Osteoblast (primary cell): ENCODE measurements at regions not wholly inside any gene's neighbourhood (a gene's known extent, or its start where the extent isn't known, plus 50 kb on each side); places are given as distances from the start of the nearest gene placed in this dataset.

ENCODE experiments used
- DNase-seq: peaks from one replicate; pipeline ENCODE4 v3.0.0; 2011; ENCODE audit warnings: low spot score, mixed read lengths; ENCODE audit not compliant: insufficient read length; ENCODE audit errors: missing footprints
- H2AFZ ChIP-seq: 2 replicates; pipeline ENCODE4 v1.6.0; 2011; ENCODE audit warnings: mild to moderate bottlenecking, low read length
- H3K27ac ChIP-seq: 2 replicates; pipeline ENCODE4 v1.5.1; 2011; ENCODE audit warnings: mild to moderate bottlenecking, low read depth, low read length, moderate library complexity
- H3K27me3 ChIP-seq: 2 replicates; pipeline ENCODE4 v1.6.0; 2012; ENCODE audit warnings: mild to moderate bottlenecking, control low read depth, inconsistent platforms, low read length, moderate library complexity; ENCODE audit not compliant: insufficient read depth
- H3K36me3 ChIP-seq: 2 replicates; pipeline ENCODE4 v1.5.1; 2011; ENCODE audit warnings: mild to moderate bottlenecking, low read length, control low read depth, moderate library complexity; ENCODE audit not compliant: insufficient read depth
- H3K4me1 ChIP-seq: 2 replicates; pipeline ENCODE4 v1.5.1; 2011; ENCODE audit warnings: mild to moderate bottlenecking, low read length, control low read depth, moderate library complexity; ENCODE audit not compliant: insufficient read depth
- H3K4me2 ChIP-seq: 2 replicates; pipeline ENCODE4 v1.6.0; 2011; ENCODE audit warnings: mild to moderate bottlenecking, low read length; ENCODE audit not compliant: insufficient read depth
- H3K4me3 ChIP-seq: fragments of 200-600 bp; sonication (generic); 3 replicates; pipeline ENCODE4 v1.5.1; 2012; ENCODE audit warnings: mild to moderate bottlenecking, low read length, inconsistent platforms; ENCODE audit not compliant: insufficient read depth
- H3K79me2 ChIP-seq: 2 replicates; pipeline ENCODE4 v1.6.0; 2012; ENCODE audit warnings: mild to moderate bottlenecking, low read length, control low read depth, inconsistent platforms; ENCODE audit not compliant: insufficient read depth
- H3K9me3 ChIP-seq: 2 replicates; pipeline ENCODE4 v1.5.1; 2011; ENCODE audit warnings: low read depth, low read length, control low read depth
- H4K20me1 ChIP-seq: 2 replicates; pipeline ENCODE4 v1.6.0; 2012; ENCODE audit warnings: mild to moderate bottlenecking, low read length, control low read depth; ENCODE audit not compliant: insufficient read depth
- TF ChIP-seq, protein P1 (sequence below): IDR thresholded peaks from 2 replicates; pipeline ENCODE4 v1.5.1; 2011; ENCODE audit warnings: mild to moderate bottlenecking, low read depth, low read length, moderate library complexity; ENCODE audit errors: extremely low read depth

- DNase-seq: peak; percentile 18
- no peak overlapping the region for H3K27ac ChIP-seq
- H3K4me1 ChIP-seq: peaks cover 4% of the 10 kb centered on the region
Measured at GRCh38 chr3:191123231-191123630, 75.8 kb upstream of the OSTN start.

GRCh38 chr3:191120447-191121298 lies 78.4 kb upstream of the OSTN start:
- H2AFZ ChIP-seq: no peak overlapping the region
- H3K36me3 ChIP-seq: no peaks in the 10 kb centered on the region
- H4K20me1 ChIP-seq: no peaks in the 10 kb centered on the region
- no peak overlapping the region for H3K4me3 ChIP-seq
- no peaks in the 10 kb centered on the region for H3K27me3 ChIP-seq
- no peaks in the 10 kb centered on the region for H3K9me3 ChIP-seq
- H3K4me2 ChIP-seq: no peak overlapping the region
- H3K4me1 ChIP-seq: peaks cover 4% of the 10 kb centered on the region
- TF ChIP-seq, protein P1, sequence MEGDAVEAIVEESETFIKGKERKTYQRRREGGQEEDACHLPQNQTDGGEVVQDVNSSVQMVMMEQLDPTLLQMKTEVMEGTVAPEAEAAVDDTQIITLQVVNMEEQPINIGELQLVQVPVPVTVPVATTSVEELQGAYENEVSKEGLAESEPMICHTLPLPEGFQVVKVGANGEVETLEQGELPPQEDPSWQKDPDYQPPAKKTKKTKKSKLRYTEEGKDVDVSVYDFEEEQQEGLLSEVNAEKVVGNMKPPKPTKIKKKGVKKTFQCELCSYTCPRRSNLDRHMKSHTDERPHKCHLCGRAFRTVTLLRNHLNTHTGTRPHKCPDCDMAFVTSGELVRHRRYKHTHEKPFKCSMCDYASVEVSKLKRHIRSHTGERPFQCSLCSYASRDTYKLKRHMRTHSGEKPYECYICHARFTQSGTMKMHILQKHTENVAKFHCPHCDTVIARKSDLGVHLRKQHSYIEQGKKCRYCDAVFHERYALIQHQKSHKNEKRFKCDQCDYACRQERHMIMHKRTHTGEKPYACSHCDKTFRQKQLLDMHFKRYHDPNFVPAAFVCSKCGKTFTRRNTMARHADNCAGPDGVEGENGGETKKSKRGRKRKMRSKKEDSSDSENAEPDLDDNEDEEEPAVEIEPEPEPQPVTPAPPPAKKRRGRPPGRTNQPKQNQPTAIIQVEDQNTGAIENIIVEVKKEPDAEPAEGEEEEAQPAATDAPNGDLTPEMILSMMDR: no peak
- no peaks in the 10 kb centered on the region for H3K79me2 ChIP-seq
- DNase-seq: no peak
- no peak overlapping the region for H3K27ac ChIP-seq

More at GRCh38 chr3:191123231-191123630, 75.8 kb upstream of the OSTN start:
- no peak overlapping the region for H3K4me2 ChIP-seq
- H3K27me3 ChIP-seq: no peaks in the 10 kb centered on the region
- no peak overlapping the region for H2AFZ ChIP-seq
- H3K4me3 ChIP-seq: no peak overlapping the region
- no peaks in the 10 kb centered on the region for H3K9me3 ChIP-seq
- H3K36me3 ChIP-seq: no peaks in the 10 kb centered on the region
- no peaks in the 10 kb centered on the region for H3K79me2 ChIP-seq
- TF ChIP-seq, protein P1: no peak
- no peaks in the 10 kb centered on the region for H4K20me1 ChIP-seq

DNA sequence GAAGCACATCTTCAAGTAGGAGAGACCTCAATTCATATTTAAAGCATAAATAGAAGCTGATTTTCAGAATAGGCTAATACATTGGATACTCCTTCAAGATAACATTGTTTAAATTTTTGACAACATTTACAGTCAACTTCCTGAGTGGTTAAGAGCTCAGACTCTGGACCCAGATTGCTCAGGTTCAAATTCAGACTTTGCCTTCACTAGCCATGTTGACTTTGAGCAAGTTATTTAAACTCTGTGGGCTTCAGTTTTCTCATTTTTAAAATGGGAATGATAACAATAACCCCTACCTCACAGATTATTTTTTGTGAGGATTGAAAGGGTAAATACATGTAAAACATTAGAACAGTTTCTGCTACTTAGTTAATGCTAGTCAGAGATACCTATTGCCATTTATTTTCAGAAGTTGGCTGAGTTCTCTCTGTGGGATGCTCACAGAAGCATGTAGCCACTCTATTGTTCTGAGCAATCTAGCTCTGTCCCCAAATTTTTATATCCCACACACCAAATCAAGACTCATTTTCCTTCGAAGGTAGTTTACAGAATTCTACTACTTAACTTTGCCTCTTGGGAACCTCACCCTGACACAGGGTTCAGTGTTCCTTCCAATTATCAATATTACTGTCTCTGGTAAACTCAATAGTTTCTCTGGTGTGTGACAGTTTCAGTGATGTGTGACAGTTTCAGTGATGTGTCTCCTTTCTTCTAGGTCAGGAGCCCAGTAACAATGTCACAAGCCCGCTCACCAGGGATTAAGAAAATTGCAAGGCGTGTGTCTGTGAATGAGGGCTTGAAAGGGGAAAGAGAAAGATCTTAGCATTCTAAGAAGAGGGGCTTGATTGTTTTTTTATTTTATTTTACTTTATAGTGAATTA lies 79.4 kb upstream of the OSTN start:
- Histone ChIP-seq H3K27ac (no peak overlapping the region), H4K20me1 (no peaks in the 10 kb centered on the region), H3K36me3 (no peaks in the 10 kb centered on the region), H3K4me2 (no peak overlapping the region), H3K4me3 (no peak overlapping the region), H3K9me3 (no peaks in the 10 kb centered on the region), H3K4me1 (peaks cover 4% of the 10 kb centered on the region), H3K79me2 (no peaks in the 10 kb centered on the region), H2AFZ (no peak overlapping the region), H3K27me3 (no peaks in the 10 kb centered on the region)
- TF ChIP-seq, protein P1: no peak
- DNase-seq: no peak

- H3K36me3 ChIP-seq: no peaks in the 10 kb centered on the region
- DNase-seq: no peak
- no peaks in the 10 kb centered on the region for H3K4me1 ChIP-seq
- H2AFZ ChIP-seq: no peak overlapping the region
- H3K9me3 ChIP-seq: no peaks in the 10 kb centered on the region
- TF ChIP-seq, protein P1: no peak
- H4K20me1 ChIP-seq: no peaks in the 10 kb centered on the region
- H3K27ac ChIP-seq: no peak overlapping the region
- H3K27me3 ChIP-seq: no peaks in the 10 kb centered on the region
- no peak overlapping the region for H3K4me3 ChIP-seq
- H3K4me2 ChIP-seq: no peak overlapping the region
- H3K79me2 ChIP-seq: no peaks in the 10 kb centered on the region
Measured at GRCh38 chr3:191111722-191112121, 87.3 kb upstream of the OSTN start.
